ENCODE measurements at regions not wholly inside any gene's neighbourhood (a gene's known extent, or its start where the extent isn't known, plus 50 kb on each side); places are given as distances from the start of the nearest gene placed in this dataset.

DNA sequence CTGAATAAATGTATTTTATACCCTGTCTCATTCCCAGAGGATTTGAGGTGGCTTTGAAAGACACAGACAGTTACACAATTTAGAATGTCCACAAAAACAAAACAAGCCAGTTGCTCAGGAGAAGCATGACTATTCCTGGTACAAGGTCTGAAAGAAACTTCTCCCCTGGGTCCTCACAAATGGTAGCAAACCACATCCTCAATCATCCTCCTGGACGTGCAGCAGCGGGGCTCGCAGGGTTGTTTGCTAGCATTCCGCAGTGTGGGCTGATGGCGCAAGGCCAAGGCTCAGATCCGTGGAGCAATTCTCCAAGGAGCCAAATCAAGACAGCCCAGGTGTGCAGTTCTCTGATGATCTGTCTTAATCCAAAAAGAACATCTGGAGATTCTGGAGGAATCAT, 210.3 kb downstream of the ACTL7B start:
- ChIA-PET RAD21 (ENCODE audit: low non-redundant PET in 1 of 2, low total read pairs in 2 of 2, uncharacterized antibody in 2 of 2, unreplicated experiment in 2 of 2) (no interaction called here), CTCF (no interaction called here), POLR2A (no interaction called here)
- H3K36me3 ChIP-seq (ENCODE audit: control insufficient read depth in 1 of 2, insufficient read depth in 2 of 2, low read length in 2 of 2): no peaks in the 10 kb centered on the region
- ATAC-seq: no peak
- peaks cover 4 to 7% of the 10 kb centered on the region in 2 experiments; a peak in 3 of 4 replicates for H3K4me1 ChIP-seq (ENCODE audit: control insufficient read depth in 1 of 2, insufficient read depth in 2 of 2, low read length in 2 of 2)
- intact Hi-C loops (cut with micrococcal nuclease): no loop called here
- H3K9me2 ChIP-seq (ENCODE audit: insufficient read depth): no peaks in the 10 kb centered on the region
- H3K27ac ChIP-seq (ENCODE audit: low read depth, low read length): no peak overlapping the region
- no peaks in the 10 kb centered on the region for H3K79me2 ChIP-seq (ENCODE audit: insufficient read depth, low read length)
- no peak overlapping the region for H2AFZ ChIP-seq (ENCODE audit: low read depth, low read length, poor library complexity, severe bottlenecking)
- DNase-seq (ENCODE audit: low read depth, low spot score): no peak
- no peaks in the 10 kb centered on the region for H3K9me3 ChIP-seq (ENCODE audit: control insufficient read depth in 1 of 2, insufficient read depth in 1 of 2, low read depth in 1 of 2, low read length in 2 of 2)
- no peaks in the 10 kb centered on the region for H3K27me3 ChIP-seq (ENCODE audit: insufficient read depth, low read length)
- no peak overlapping the region for H3K4me2 ChIP-seq (ENCODE audit: low read length)
- H4K20me1 ChIP-seq (ENCODE audit: insufficient read depth): no peaks in the 10 kb centered on the region
- H3K9ac ChIP-seq (ENCODE audit: low read length): no peak overlapping the region
- H3K4me3 ChIP-seq (replicated peaks in 1 of 2; ENCODE audit: low read depth in 1 of 2, low read length in 2 of 2): no peak overlapping the region
- BruUV-seq (replicated peaks): no TSS peak
- no peak for TF ChIP-seq ATF3 (IDR thresholded peaks at IDR 0.05)
- TF ChIP-seq SIN3A (IDR thresholded peaks at IDR 0.05; ENCODE audit: low read depth): no peak
- no peak for TF ChIP-seq YY1 (IDR thresholded peaks at IDR 0.05; ENCODE audit: extremely low read depth, insufficient replicate concordance, low read depth, low read length)
- TF ChIP-seq JUND (IDR thresholded peaks at IDR 0.05): no peak
- TF ChIP-seq POLR2A (IDR thresholded peaks at IDR 0.05; ENCODE audit: borderline replicate concordance, extremely low read depth, insufficient read depth, insufficient read length): no peak
- no peak for TF ChIP-seq REST (IDR thresholded peaks at IDR 0.05; ENCODE audit: low read depth)
- no peak for TF ChIP-seq ELF1 (IDR thresholded peaks at IDR 0.05; ENCODE audit: borderline replicate concordance, low read depth)
- TF ChIP-seq FOSL1 (IDR thresholded peaks at IDR 0.05; ENCODE audit: low read depth): no peak
- no peak for TF ChIP-seq EZH2 (IDR thresholded peaks at IDR 0.05)
- TF ChIP-seq ZNF274 (IDR thresholded peaks at IDR 0.05; ENCODE audit: low read depth, low read length): no peak
- TF ChIP-seq RAD21 (IDR thresholded peaks at IDR 0.05; ENCODE audit: low read depth): no peak
- TF ChIP-seq EGR1 (IDR thresholded peaks at IDR 0.05; ENCODE audit: low read depth): no peak

Measured in HCT116 (cell line).